Heart left ventricle (tissue), 16 donors: ENCODE measurements at regions not wholly inside any gene's neighbourhood (a gene's known extent, or its start where the extent isn't known, plus 50 kb on each side); places are given as distances from the start of the nearest gene placed in this dataset.

Source experiments
- ATAC-seq, 4 donors: fragments of 200-7000 bp; cut with Tn5 transposase; one replicate each; pipeline ENCODE4 v1.9.1; 2020 to 2022; ENCODE audit warnings: moderate library complexity in 4 of 4, mild to moderate bottlenecking in 3 of 4, moderate number of reproducible peaks in 1 of 4
- DNase-seq, 5 donors: peaks; one replicate each; pipeline ENCODE4 v3.0.0-alpha.2; 2020
- H3K27ac ChIP-seq, 12 donors: fragments of 200-600 bp; sonication (generic) in 4 of 12; one replicate each; pipeline versions ENCODE4 v1.5.0 to v1.8.0; 2016 to 2022; ENCODE audit warnings: mild to moderate bottlenecking in 2 of 12
- H3K27me3 ChIP-seq, 9 donors: fragments of 200-600 bp; sonication (generic) in 2 of 9; one replicate each; pipeline versions ENCODE4 v1.5.1 to v1.8.0; 2016 to 2022; ENCODE audit warnings: mild to moderate bottlenecking in 3 of 9
- H3K36me3 ChIP-seq, 9 donors: fragments of 200-600 bp; sonication (generic) in 2 of 9; one replicate each; pipeline versions ENCODE4 v1.5.0 to v1.8.0; 2018 to 2022; ENCODE audit warnings: mild to moderate bottlenecking in 2 of 9
- H3K4me1 ChIP-seq, 12 donors: fragments of 200-600 bp; sonication (generic) in 4 of 12; one replicate each; pipeline versions ENCODE4 v1.5.0 to v1.8.0; 2016 to 2022; ENCODE audit warnings: mild to moderate bottlenecking in 3 of 12
- H3K4me3 ChIP-seq, 12 donors: fragments of 200-600 bp; sonication (generic) in 4 of 12; one replicate each; pipeline versions ENCODE4 v1.5.0 to v1.8.0; 2017 to 2022; ENCODE audit warnings: mild to moderate bottlenecking in 9 of 12, moderate library complexity in 4 of 12
- H3K9me3 ChIP-seq, 12 donors: fragments of 200-600 bp; sonication (generic) in 4 of 12; one replicate each; pipeline versions ENCODE4 v1.5.0 to v1.8.0; 2016 to 2022; ENCODE audit warnings: mild to moderate bottlenecking in 1 of 12
- POLR2A ChIP-seq, 2 donors: fragments of 450-650 bp; IDR thresholded peaks; one replicate each; pipeline ENCODE4 v1.6.1; 2017; ENCODE audit warnings: antibody characterized with exemption in 2 of 2, mild to moderate bottlenecking in 2 of 2, moderate library complexity in 2 of 2
- WGBS, 4 donors: extraction: QIAGEN DNeasy Blood & Tissue Kit in 2 of 4; methylation state at CpG; one replicate each; pipeline versions ENCODE4 v1.1.5 to v1.1.7; 2013 to 2018; 5-methylcytosine and 5-hydroxymethylcytosine counted together
- intact Hi-C, 10 donors: fragments of 100-400 bp; cut with DNase I; formaldehyde crosslinking; loops; one replicate each; pipeline versions ENCODE4 v1.11.1 to v1.14.2; 2022
- TF ChIP-seq, protein P1 (sequence below), 12 donors: fragments of 200-600 bp; sonication (generic) in 4 of 12; IDR thresholded peaks; one replicate each; pipeline versions ENCODE4 v1.5.0 to v1.8.0; 2018 to 2022; ENCODE audit warnings: antibody characterized with exemption in 12 of 12, mild to moderate bottlenecking in 5 of 12
- donor health status: ischemic (EF 13 %, LVEDD 7.1; RV severe dilation, severe dysfunction).
- donor health status: healthy with polysubstance abuse.
- donor health status: DM: no; HTN: yes; CAD: no.
- donor health status: DM: no; HTN: no; CAD: no.
- donor health status: ischemic (EF 25% LVEDD 6.9; RV normal size, moderate dysfunction).
- donor health status: ischemic (EF 25% LVEDD 5.7; RV mildly dilated, moderate dysfunction).
- donor health status: healthy.
- donor health status: DM: yes; HTN: yes; CAD: no.
- donor health status: ischemic (EF 35%, LVEDD 5.7; RV mildly dilated, moderate dysfunction).
- donor health status: nonischemic (EF 11% LVEDD 7.7; RV severe dilation, severe dysfunction).
- donor health status: DM: yes; HTN: yes; CAD: no.
- donor health status: PGD.
- donor health status: ischemic (EF 29% LVEDD 5.4; RV normal size, mild dysfunction).
- donor health status: nonischemic (EF 23%, LVEDD 6.1; RV moderate dilation, normal function).

DNA sequence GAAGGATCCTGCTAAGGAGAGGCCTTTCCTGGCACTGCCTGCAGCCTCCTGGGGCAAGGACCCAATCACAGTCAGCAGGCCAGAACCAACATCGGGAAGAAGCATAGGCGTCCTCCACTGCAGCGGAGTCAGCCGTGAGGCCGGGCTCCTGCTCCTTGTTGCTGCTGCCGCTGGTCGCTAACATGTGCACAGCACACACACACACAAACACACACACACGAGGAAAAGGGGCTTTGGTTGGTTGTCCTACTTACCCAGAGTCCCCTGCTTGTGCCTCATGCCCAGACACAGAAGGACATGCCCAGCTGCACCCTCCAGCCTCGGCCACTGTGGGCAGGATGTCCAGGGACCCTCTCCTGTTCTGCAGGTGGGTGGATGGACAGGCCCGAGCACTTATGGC is 209.4 kb downstream of the GLI2 start:
- H3K4me3 ChIP-seq = no peak overlapping the region
- no peak overlapping the region for H3K27ac ChIP-seq
- intact Hi-C loops = no loop called here
- ATAC-seq (no peak), DNase-seq (no peak)
- TF ChIP-seq, protein P1, sequence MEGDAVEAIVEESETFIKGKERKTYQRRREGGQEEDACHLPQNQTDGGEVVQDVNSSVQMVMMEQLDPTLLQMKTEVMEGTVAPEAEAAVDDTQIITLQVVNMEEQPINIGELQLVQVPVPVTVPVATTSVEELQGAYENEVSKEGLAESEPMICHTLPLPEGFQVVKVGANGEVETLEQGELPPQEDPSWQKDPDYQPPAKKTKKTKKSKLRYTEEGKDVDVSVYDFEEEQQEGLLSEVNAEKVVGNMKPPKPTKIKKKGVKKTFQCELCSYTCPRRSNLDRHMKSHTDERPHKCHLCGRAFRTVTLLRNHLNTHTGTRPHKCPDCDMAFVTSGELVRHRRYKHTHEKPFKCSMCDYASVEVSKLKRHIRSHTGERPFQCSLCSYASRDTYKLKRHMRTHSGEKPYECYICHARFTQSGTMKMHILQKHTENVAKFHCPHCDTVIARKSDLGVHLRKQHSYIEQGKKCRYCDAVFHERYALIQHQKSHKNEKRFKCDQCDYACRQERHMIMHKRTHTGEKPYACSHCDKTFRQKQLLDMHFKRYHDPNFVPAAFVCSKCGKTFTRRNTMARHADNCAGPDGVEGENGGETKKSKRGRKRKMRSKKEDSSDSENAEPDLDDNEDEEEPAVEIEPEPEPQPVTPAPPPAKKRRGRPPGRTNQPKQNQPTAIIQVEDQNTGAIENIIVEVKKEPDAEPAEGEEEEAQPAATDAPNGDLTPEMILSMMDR (IDR thresholded peaks at IDR 0.05) = no peak
- no peak for TF ChIP-seq POLR2A (IDR thresholded peaks at IDR 0.05)
- H3K27me3 ChIP-seq = no peaks in the 10 kb centered on the region
- 79 to 86% (median 80%) methylated on average over 8 to 10 of the region's 10 CpGs for WGBS, 4 donors
- H3K4me1 ChIP-seq = no peaks in the 10 kb centered on the region
- H3K9me3 ChIP-seq = no peaks in the 10 kb centered on the region
- no peaks in the 10 kb centered on the region for H3K36me3 ChIP-seq

DNA sequence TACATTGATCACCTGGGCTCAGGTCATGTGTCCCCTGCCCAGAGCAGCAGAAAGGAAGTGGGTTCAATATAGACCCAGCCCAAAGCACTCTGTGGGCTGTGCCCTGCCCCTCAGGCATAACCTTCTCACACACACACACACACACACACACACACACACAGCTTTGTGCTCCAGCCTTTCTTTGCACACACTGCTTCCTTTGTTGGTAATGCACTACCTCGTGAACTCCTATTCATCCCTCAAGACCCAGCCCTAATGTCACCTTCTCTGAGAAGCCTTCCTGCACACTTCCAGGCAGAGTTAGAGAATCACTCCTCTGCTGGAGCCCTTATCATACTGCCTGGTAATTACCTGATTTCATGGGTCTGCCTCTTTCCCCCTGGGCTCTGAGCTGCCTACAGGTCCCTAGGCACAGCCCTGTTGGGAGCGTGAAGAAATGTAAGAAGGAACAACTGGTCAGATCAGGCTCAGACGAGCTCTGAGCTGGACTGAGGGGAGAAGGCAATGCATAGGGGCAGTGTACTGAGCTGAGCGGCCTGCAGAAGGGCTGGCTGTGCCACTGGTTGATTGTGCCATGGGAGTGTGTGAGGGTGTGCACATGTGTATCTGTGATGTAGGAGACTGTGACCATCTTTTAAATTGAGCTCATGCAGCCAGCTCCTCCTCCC is 210.3 kb downstream of the GLI2 start:
- DNase-seq = no peak
- no peak for ATAC-seq

DNA sequence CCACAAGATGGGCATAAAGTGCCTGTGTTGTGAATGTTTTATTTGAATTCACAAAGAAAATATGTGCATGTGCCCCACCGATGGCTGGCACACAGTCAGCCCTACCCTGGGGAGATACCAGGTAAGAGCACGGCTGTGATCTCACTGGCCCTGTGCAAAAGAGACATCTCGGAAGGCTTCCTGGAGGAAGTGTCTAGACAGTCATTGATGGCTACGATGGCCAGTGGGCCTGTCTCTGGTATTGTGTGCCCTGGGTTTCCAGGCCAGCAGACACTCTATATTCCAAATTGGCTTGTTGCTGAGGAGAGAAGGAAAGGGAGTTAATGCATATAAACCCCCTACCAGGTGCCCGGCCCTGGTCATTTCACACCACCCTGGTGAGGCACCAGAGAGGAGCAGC is 211.7 kb downstream of the GLI2 start:
- WGBS, 4 donors = 80 to 97% (median 95%) methylated on average over 5 of the region's 5 CpGs
- intact Hi-C loops = no loop called here

More for the DNA sequence above, 210.3 kb downstream of the GLI2 start:
- Histone ChIP-seq H3K9me3 (no peaks in the 10 kb centered on the region), H3K36me3 (no peaks in the 10 kb centered on the region), H3K27ac (no peak overlapping the region), H3K27me3 (no peaks in the 10 kb centered on the region), H3K4me3 (no peak overlapping the region), H3K4me1 (no peaks in the 10 kb centered on the region)
- TF ChIP-seq, protein P1 (IDR thresholded peaks at IDR 0.05) = no peak
- no peak for TF ChIP-seq POLR2A (IDR thresholded peaks at IDR 0.05)
- intact Hi-C loops = no loop called here
- WGBS, 4 donors = 89 to 94% (median 92%) methylated on average over 4 of the region's 4 CpGs

DNA sequence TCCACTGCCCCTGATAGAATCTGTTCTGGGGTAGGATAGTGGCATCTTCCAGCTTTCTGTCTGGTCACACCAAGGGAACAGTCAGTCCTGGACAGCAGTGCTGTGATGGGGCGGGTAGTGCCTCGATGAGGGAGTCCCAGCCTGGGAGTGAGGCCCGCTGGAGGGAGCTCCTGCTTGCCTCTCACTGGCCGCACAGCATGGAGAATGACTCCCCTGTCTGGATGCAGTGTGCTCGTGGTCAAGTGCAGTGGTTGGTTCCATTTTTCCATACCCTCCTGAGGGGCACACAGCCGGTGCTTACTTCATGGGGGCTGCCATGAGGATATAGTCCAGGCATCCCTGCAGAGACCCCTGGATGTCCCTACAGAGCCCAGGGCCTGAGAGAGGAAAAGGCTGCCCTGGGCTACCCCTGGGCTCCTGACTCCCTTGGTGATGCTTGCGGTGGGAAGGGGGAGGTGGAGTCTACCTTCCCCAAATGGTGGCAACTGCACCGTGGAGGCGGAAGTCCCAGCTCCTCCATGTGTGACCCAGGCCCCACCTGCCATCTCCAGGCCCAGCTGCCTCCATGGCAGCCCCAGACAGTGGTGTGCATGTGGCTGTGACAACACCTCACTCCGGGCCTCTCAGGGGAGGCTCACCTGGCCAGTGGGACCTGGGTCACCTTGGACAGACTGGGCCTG is 212.5 kb downstream of the GLI2 start:
- Histone ChIP-seq H3K36me3 (no peaks in the 10 kb centered on the region), H3K4me1 (no peaks in the 10 kb centered on the region), H3K9me3 (no peaks in the 10 kb centered on the region), H3K4me3 (no peak overlapping the region), H3K27ac (no peak overlapping the region), H3K27me3 (no peaks in the 10 kb centered on the region)
- 87 to 91% (median 88%) methylated on average over 8 to 10 of the region's 10 CpGs; no CpG with 5 or more reads in 1 of the 4 donors for WGBS, 4 donors
- DNase-seq = no peak
- intact Hi-C loops = no loop called here
- TF ChIP-seq, protein P1 (IDR thresholded peaks at IDR 0.05) = no peak
- TF ChIP-seq POLR2A (IDR thresholded peaks at IDR 0.05) = no peak
- no peak for ATAC-seq

More for the DNA sequence above, 211.7 kb downstream of the GLI2 start:
- no peak overlapping the region for H3K27ac ChIP-seq
- TF ChIP-seq POLR2A (IDR thresholded peaks at IDR 0.05) = no peak
- TF ChIP-seq, protein P1 (IDR thresholded peaks at IDR 0.05) = no peak
- H3K9me3 ChIP-seq = no peaks in the 10 kb centered on the region
- DNase-seq (no peak), ATAC-seq (no peak)
- no peak overlapping the region for H3K4me3 ChIP-seq
- H3K4me1 ChIP-seq = no peaks in the 10 kb centered on the region
- no peaks in the 10 kb centered on the region for H3K27me3 ChIP-seq
- no peaks in the 10 kb centered on the region for H3K36me3 ChIP-seq
